Right ventricle myocardium inferior (tissue), 1 donor: ENCODE measurements at regions not wholly inside any gene's neighbourhood (a gene's known extent, or its start where the extent isn't known, plus 50 kb on each side); places are given as distances from the start of the nearest gene placed in this dataset.

Experiments used
- ATAC-seq: fragments of 200-7000 bp; cut with Tn5 transposase; one replicate; pipeline ENCODE4 v1.9.1; 2020; ENCODE audit warnings: mild to moderate bottlenecking, moderate library complexity
- DNase-seq: peaks from one replicate; pipeline ENCODE4 v3.0.0; 2021; ENCODE audit errors: missing footprints
- intact Hi-C: fragments of 100-400 bp; cut with DNase I; formaldehyde crosslinking; loops from one replicate; pipeline ENCODE4 v1.11.0; 2022
- donor health status: DM: no; HTN: yes; CAD: no; lungs with severe emphysema.

GRCh38 chr17:77441130-77441920 lies 300.6 kb downstream of the SEC14L1 start:
- ATAC-seq: no peak
- peak; percentile 61 for DNase-seq
- intact Hi-C loops: no loop called here

GRCh38 chr17:77441940-77442339 lies 301.2 kb downstream of the SEC14L1 start:
- intact Hi-C loops: no loop called here
- DNase-seq (no peak), ATAC-seq (no peak)

GRCh38 chr17:77442976-77443747 lies 302.4 kb downstream of the SEC14L1 start:
- ATAC-seq (no peak), DNase-seq (no peak)
- intact Hi-C loops: no loop called here

GRCh38 chr17:77443748-77444260 lies 303.0 kb downstream of the SEC14L1 start:
- DNase-seq (no peak), ATAC-seq (no peak)
- intact Hi-C loops: no loop called here

- ATAC-seq (peak; percentile 65), DNase-seq (no peak)
- intact Hi-C loops: no loop called here
Measured at GRCh38 chr17:77444628-77444983, 303.8 kb downstream of the SEC14L1 start.

- intact Hi-C loops: no loop called here
- DNase-seq (peak; percentile 89), ATAC-seq (peak; percentile 53)
Measured at GRCh38 chr17:77444984-77445759, 304.4 kb downstream of the SEC14L1 start.

GRCh38 chr17:77445760-77446532 lies 305.2 kb downstream of the SEC14L1 start:
- DNase-seq: no peak
- intact Hi-C loops: no loop called here
- peak; percentile 36 for ATAC-seq

GRCh38 chr17:77446940-77447634 lies 306.3 kb downstream of the SEC14L1 start:
- intact Hi-C loops: no loop called here
- ATAC-seq (no peak), DNase-seq (no peak)

- no peak for ATAC-seq
- intact Hi-C loops: no loop called here
Measured at GRCh38 chr17:77449373-77449907, 308.7 kb downstream of the SEC14L1 start.

GRCh38 chr17:77449908-77450741 lies 309.4 kb downstream of the SEC14L1 start:
- intact Hi-C loops: loop anchor here (2.0 kb wide), 1 partner anchor 23 kb away; no protein-coding TSS in a partner anchor
- DNase-seq (peak; percentile 93), ATAC-seq (peak; percentile 44)

More at GRCh38 chr17:77449373-77449907, 308.7 kb downstream of the SEC14L1 start:
- DNase-seq: no peak

GRCh38 chr17:77450742-77451244 lies 310.0 kb downstream of the SEC14L1 start:
- intact Hi-C loops: loop anchor here (2.0 kb wide), 1 partner anchor 22 kb away; no protein-coding TSS in a partner anchor
- DNase-seq: no peak
- no peak for ATAC-seq

GRCh38 chr17:77451245-77451893 lies 310.6 kb downstream of the SEC14L1 start:
- intact Hi-C loops: loop anchor here (2.0 kb wide), 1 partner anchor 21 kb away; no protein-coding TSS in a partner anchor
- peak; percentile 63 for ATAC-seq
- DNase-seq: peak; percentile 87

GRCh38 chr17:77451894-77452852 lies 311.4 kb downstream of the SEC14L1 start:
- intact Hi-C loops: loop anchor here (2.0 kb wide), 2 partner anchors 15 to 21 kb away; no protein-coding TSS in a partner anchor
- DNase-seq (peak; percentile 82), ATAC-seq (peak; percentile 74)

- intact Hi-C loops: loop anchor here (2.0 kb wide), 1 partner anchor 17 kb away; no protein-coding TSS in a partner anchor
- peak; percentile 81 for DNase-seq
- no peak for ATAC-seq
Measured at GRCh38 chr17:77453613-77454241, 313.0 kb downstream of the SEC14L1 start.
